CD4-positive, CD25-positive, alpha-beta regulatory T cell (primary cell): ENCODE measurements at regions not wholly inside any gene's neighbourhood (a gene's known extent, or its start where the extent isn't known, plus 50 kb on each side); places are given as distances from the start of the nearest gene placed in this dataset.
"Not testable (repeated sequence)": the region's sequence is repeated elsewhere in the genome, so short reads cannot be mapped to it uniquely, and the experiment has no call there.

Experiments
- ATAC-seq, 2 donors: fragments of 150-1000 bp; cut with Tn5 transposase; one replicate each; pipeline ENCODE4 v1.10.0; 2021; ENCODE audit warnings: low read depth in 2 of 2, moderate number of reproducible peaks in 2 of 2, moderate library complexity in 1 of 2
- DNase-seq, 3 donors: peaks; one replicate each; pipeline versions ENCODE4 v3.0.0 to v3.0.0-alpha.2; 2012 to 2022; ENCODE audit warnings: mixed read lengths in 1 of 3
- H3K27ac ChIP-seq: one replicate; pipeline ENCODE4 v1.7.0; 2013; ENCODE audit warnings: mild to moderate bottlenecking, low read length; ENCODE audit not compliant: insufficient read depth, poor library complexity, severe bottlenecking
- H3K27me3 ChIP-seq: one replicate; pipeline ENCODE4 v1.7.0; 2013; ENCODE audit warnings: low read length; ENCODE audit not compliant: control insufficient read depth, insufficient read depth
- H3K36me3 ChIP-seq: one replicate; pipeline ENCODE4 v1.7.0; 2013; ENCODE audit warnings: mild to moderate bottlenecking, low read length, moderate library complexity; ENCODE audit not compliant: control insufficient read depth, insufficient read depth
- H3K4me1 ChIP-seq: 2 replicates; pipeline ENCODE4 v1.7.0; 2013; ENCODE audit warnings: mild to moderate bottlenecking, low read length; ENCODE audit not compliant: insufficient read depth, control insufficient read depth, poor library complexity, severe bottlenecking
- H3K4me3 ChIP-seq: one replicate; pipeline ENCODE4 v1.7.0; 2013; ENCODE audit warnings: low read depth, mild to moderate bottlenecking, low read length, moderate library complexity
- H3K9me3 ChIP-seq, 2 experiments: 1 replicate in 1 of 2; 2 replicates in 1 of 2; pipeline ENCODE4 v1.7.0; 2013; ENCODE audit warnings: low read length in 2 of 2, mild to moderate bottlenecking in 1 of 2, moderate library complexity in 1 of 2; ENCODE audit not compliant: control insufficient read depth in 2 of 2
- H3K27ac Mint-ChIP-seq, 3 donors: one replicate each; pipeline ENCODE4 v1.8.0; 2020 to 2022; ENCODE audit warnings: mild to moderate bottlenecking in 3 of 3, mixed read lengths in 3 of 3, moderate library complexity in 2 of 3
- H3K27me3 Mint-ChIP-seq: one replicate; pipeline ENCODE4 v1.8.0; 2022; ENCODE audit warnings: mild to moderate bottlenecking, mixed read lengths
- H3K36me3 Mint-ChIP-seq: one replicate; pipeline ENCODE4 v1.8.0; 2020; ENCODE audit warnings: mixed read lengths
- H3K4me1 Mint-ChIP-seq, 4 donors: one replicate each; pipeline ENCODE4 v1.8.0; 2020 to 2022; ENCODE audit warnings: mixed read lengths in 4 of 4, mild to moderate bottlenecking in 1 of 4
- H3K4me3 Mint-ChIP-seq, 4 donors: one replicate each; pipeline ENCODE4 v1.8.0; 2020 to 2022; ENCODE audit warnings: mild to moderate bottlenecking in 4 of 4, mixed read lengths in 4 of 4, moderate library complexity in 3 of 4
- H3K9me3 Mint-ChIP-seq, 7 donors: one replicate each; pipeline ENCODE4 v1.8.0; 2020 to 2022; ENCODE audit warnings: mixed read lengths in 7 of 7, mild to moderate bottlenecking in 3 of 7, moderate library complexity in 2 of 7

DNA sequence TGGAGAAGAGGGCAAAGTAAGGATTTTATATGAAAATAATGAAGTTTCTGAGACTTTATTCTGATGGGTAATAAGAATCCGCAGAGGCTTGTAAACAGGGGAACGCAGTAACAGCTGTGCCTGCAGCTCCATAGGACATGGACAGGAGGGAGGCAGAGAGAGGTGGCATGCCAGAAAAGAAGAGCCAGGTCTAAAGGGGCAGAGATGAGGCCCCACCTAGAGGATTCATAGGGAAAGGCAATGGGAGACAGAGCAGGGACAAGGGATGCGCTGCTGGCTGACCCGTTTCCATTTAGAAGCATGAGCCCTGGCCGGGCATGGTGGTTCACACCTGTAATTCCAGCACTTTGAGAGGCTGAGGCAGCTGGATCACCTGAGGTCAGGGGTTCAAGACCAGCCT, 340.3 kb upstream of the CDH5 start:
- H3K4me1 Mint-ChIP-seq: no peaks in the 10 kb centered on the region
- Histone ChIP-seq H3K4me1 (no peaks in the 10 kb centered on the region), H3K4me3 (no peak overlapping the region), H3K9me3 (no peaks in the 10 kb centered on the region), H3K27ac (no peak overlapping the region), H3K27me3 (no peaks in the 10 kb centered on the region), H3K36me3 (no peaks in the 10 kb centered on the region)
- peaks cover 4% of the 10 kb centered on the region for H3K27me3 Mint-ChIP-seq
- H3K4me3 Mint-ChIP-seq: no peak overlapping the region
- no peaks in the 10 kb centered on the region for H3K36me3 Mint-ChIP-seq
- no peak overlapping the region for H3K27ac Mint-ChIP-seq
- DNase-seq (no peak), ATAC-seq (no peak)
- H3K9me3 Mint-ChIP-seq: peaks cover 0 to 19% (median 3%) of the 10 kb centered on the region in 7 donors

DNA sequence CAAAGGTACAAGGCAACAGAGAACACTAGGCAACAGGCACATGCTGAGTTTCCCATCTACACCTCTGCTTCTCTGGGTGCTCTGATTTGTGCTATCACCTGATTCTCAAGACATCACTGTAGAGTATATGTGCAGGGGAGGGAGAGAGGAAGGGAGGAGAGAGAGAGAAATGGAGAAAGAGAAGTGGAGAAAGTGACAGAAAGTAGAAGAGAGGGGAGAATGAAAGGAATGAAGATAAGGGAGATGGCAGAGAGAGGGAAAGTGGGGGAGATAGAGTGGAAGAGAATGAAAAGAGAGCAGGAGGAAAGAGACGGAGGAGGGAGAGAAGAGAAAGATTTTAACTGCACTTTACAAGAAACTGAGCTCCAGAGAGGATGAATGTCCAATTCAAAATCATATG, 340.7 kb upstream of the CDH5 start:
- Mint-ChIP-seq H3K36me3 (no peaks in the 10 kb centered on the region), H3K9me3 (peaks cover 0 to 19% (median 2%) of the 10 kb centered on the region in 7 donors), H3K27me3 (peaks cover 4% of the 10 kb centered on the region), H3K4me1 (no peaks in the 10 kb centered on the region), H3K4me3 (no peak overlapping the region), H3K27ac (no peak overlapping the region)
- no peaks in the 10 kb centered on the region for H3K9me3 ChIP-seq
- no peaks in the 10 kb centered on the region for H3K36me3 ChIP-seq
- DNase-seq (no peak), ATAC-seq (no peak)
- no peaks in the 10 kb centered on the region for H3K27me3 ChIP-seq
- no peaks in the 10 kb centered on the region for H3K4me1 ChIP-seq
- no peak overlapping the region for H3K4me3 ChIP-seq
- H3K27ac ChIP-seq: no peak overlapping the region

DNA sequence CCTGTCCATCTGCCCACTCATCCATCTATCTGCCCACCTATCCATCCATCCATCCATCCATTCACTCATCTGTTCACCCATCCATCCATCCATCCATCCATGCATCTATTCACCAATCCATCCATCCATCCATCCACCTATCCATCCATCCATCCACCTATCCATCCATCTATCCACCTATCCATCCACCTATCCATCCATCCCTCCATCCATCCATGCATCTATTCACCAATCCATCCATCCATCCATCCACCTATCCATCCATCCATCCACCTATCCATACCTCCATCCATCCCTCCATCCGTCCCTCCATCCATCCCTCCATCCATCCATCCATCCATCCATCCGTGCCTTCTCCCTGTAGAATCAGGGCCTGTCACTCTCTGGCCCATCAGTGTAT, 341.9 kb upstream of the CDH5 start:
- not testable (repeated sequence) for H3K9me3 ChIP-seq, H3K4me3 Mint-ChIP-seq, H3K4me3 ChIP-seq, ATAC-seq, H3K36me3 ChIP-seq, H3K27me3 ChIP-seq, H3K27ac ChIP-seq, H3K4me1 ChIP-seq, H3K27ac Mint-ChIP-seq, H3K4me1 Mint-ChIP-seq, DNase-seq, H3K36me3 Mint-ChIP-seq, H3K27me3 Mint-ChIP-seq
- H3K9me3 Mint-ChIP-seq: peaks cover 0 to 19% (median 2%) of the 10 kb centered on the region in 7 donors

DNA sequence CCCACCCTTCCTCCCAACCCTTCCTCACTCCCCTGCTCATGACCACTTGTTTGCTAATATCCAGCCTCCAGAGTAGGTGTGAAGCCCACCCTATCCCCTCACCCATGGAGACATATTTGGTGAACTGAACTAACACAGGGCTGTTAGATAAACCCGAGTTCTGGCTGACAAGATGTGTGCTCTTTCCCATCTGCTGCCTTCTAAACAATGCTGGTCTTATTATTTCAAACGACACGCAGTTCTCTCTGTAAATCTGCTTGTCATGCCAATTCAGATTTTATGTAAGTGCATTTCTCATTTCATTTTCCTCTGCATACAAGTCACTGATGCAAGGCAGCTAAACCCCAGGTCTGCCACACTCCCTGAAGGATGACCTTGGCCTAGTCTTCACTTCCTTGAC, 343.0 kb upstream of the CDH5 start:
- no peak overlapping the region for H3K4me3 ChIP-seq
- H3K9me3 Mint-ChIP-seq: peaks cover 0 to 19% (median 2%) of the 10 kb centered on the region in 7 donors
- H3K27ac Mint-ChIP-seq: no peak overlapping the region
- no peaks in the 10 kb centered on the region for H3K36me3 ChIP-seq
- ATAC-seq (no peak), DNase-seq (no peak)
- H3K27me3 Mint-ChIP-seq: peaks cover 4% of the 10 kb centered on the region
- no peaks in the 10 kb centered on the region for H3K4me1 Mint-ChIP-seq
- H3K9me3 ChIP-seq: no peaks in the 10 kb centered on the region
- H3K4me1 ChIP-seq: no peaks in the 10 kb centered on the region
- H3K36me3 Mint-ChIP-seq: no peaks in the 10 kb centered on the region
- H3K27me3 ChIP-seq: no peaks in the 10 kb centered on the region
- H3K27ac ChIP-seq: no peak overlapping the region
- no peak overlapping the region for H3K4me3 Mint-ChIP-seq

DNA sequence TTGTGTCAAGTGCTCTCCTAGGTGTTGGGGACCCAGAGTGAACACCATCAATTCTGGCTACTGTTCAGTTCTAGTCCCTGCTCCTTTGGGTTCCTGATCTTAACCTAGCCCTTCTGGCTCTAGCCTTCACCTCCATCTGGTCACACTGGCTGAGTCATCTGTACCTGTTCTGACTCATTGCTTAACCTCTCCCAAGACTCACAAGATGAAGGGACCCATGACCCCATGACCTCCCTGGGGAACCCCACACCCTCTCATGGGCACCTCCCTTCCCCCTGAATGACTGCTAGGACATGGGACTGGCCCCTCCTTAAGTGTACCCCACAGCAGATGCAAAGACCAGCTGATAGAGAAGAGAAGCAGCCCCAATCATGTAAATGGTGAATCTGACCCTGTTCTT, 345.8 kb upstream of the CDH5 start:
- H3K27me3 ChIP-seq: no peaks in the 10 kb centered on the region
- DNase-seq: no peak

DNA sequence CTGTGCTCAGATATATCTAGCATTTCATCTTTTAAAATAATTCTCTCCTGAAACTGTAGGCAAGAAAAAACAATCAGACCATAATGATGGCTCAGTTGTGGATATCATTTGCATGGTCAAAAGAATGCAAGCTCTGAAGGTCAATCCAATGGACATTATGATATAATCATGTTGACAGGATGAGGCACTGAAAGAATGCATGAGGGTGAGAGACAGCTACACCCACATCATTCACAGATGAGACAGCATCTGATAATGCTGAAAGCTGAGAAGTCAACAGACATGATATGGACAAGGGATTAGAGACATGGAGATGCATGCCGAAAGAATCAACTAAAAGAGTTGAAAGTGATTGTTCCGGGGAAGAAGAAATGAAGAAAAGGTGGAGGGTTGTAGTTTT, 346.4 kb upstream of the CDH5 start:
- H3K4me1 Mint-ChIP-seq: no peaks in the 10 kb centered on the region

More for the DNA sequence above, 345.8 kb upstream of the CDH5 start:
- no peaks in the 10 kb centered on the region for H3K27me3 Mint-ChIP-seq
- peaks cover 0 to 19% (median 3%) of the 10 kb centered on the region in 7 donors for H3K9me3 Mint-ChIP-seq
- no peak overlapping the region for H3K27ac Mint-ChIP-seq
- Histone ChIP-seq H3K4me1 (no peaks in the 10 kb centered on the region), H3K27ac (no peak overlapping the region), H3K36me3 (no peaks in the 10 kb centered on the region), H3K9me3 (no peaks in the 10 kb centered on the region), H3K4me3 (no peak overlapping the region)
- ATAC-seq: no peak
- no peaks in the 10 kb centered on the region for H3K4me1 Mint-ChIP-seq
- no peaks in the 10 kb centered on the region for H3K36me3 Mint-ChIP-seq
- H3K4me3 Mint-ChIP-seq: no peak overlapping the region

DNA sequence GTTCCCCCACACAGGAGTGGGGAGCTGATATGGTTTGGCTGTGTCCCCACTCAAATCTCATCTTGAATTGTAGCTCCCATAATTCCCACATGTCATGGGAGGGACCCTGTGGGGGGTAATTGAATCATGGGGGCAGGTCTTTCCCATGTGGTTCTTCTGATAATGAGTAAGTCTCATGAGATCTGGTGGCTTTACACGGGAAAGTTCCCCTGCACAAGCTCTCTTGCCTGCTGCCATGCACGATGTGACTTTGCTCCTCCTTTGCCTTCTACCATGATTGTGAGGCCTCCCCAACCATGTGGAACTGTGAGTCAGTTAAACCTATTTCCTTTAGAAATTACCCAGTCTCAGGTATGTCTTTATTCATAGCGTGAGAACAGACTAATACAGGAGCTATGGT, 347.0 kb upstream of the CDH5 start:
- H3K9me3 Mint-ChIP-seq: peaks cover 0 to 13% (median 3%) of the 10 kb centered on the region in 7 donors
- not testable (repeated sequence) for H3K27me3 Mint-ChIP-seq, H3K36me3 ChIP-seq, H3K9me3 ChIP-seq, DNase-seq, H3K4me3 Mint-ChIP-seq, H3K27me3 ChIP-seq, ATAC-seq, H3K4me3 ChIP-seq, H3K27ac ChIP-seq, H3K36me3 Mint-ChIP-seq, H3K4me1 ChIP-seq, H3K4me1 Mint-ChIP-seq, H3K27ac Mint-ChIP-seq

More for the DNA sequence above, 346.4 kb upstream of the CDH5 start:
- DNase-seq: no peak
- H3K9me3 ChIP-seq: no peaks in the 10 kb centered on the region
- H3K27ac Mint-ChIP-seq: no peak overlapping the region
- H3K4me1 ChIP-seq: no peaks in the 10 kb centered on the region
- H3K27ac ChIP-seq: no peak overlapping the region
- no peak overlapping the region for H3K4me3 ChIP-seq
- H3K27me3 ChIP-seq: no peaks in the 10 kb centered on the region
- no peak for ATAC-seq
- H3K27me3 Mint-ChIP-seq: peaks cover under 1% of the 10 kb centered on the region
- no peaks in the 10 kb centered on the region for H3K36me3 ChIP-seq
- H3K9me3 Mint-ChIP-seq: peaks cover 0 to 19% (median 3%) of the 10 kb centered on the region in 7 donors
- no peaks in the 10 kb centered on the region for H3K36me3 Mint-ChIP-seq
- no peak overlapping the region for H3K4me3 Mint-ChIP-seq

DNA sequence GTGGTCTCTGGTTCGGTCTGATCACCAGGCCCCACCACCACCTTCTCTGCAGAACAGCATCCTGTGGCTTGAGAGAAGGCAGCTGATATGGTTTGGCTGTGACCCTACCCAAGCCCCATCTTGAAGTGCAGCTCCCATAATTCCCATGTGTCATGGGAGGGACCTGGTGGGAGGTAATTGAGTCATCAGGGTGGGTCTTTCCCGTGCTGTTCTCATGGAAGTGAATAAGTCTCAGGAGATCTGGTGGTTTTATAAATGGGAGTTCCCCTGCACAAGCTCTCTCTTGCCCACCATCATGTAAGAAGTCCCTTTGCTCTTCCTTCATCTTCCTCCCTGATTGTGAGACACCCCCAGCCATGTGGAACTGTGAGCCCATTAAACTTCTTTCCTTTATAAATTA, 352.3 kb upstream of the CDH5 start:
- H3K9me3 Mint-ChIP-seq: peaks cover 0 to 5% (median 0%) of the 10 kb centered on the region in 7 donors
- Histone ChIP-seq H3K36me3 (no peaks in the 10 kb centered on the region), H3K4me1 (no peaks in the 10 kb centered on the region), H3K4me3 (no peak overlapping the region), H3K9me3 (no peaks in the 10 kb centered on the region), H3K27ac (no peak overlapping the region), H3K27me3 (no peaks in the 10 kb centered on the region)
- DNase-seq: no peak
- no peaks in the 10 kb centered on the region for H3K4me1 Mint-ChIP-seq
- no peak overlapping the region for H3K4me3 Mint-ChIP-seq
- no peak for ATAC-seq
- no peak overlapping the region for H3K27ac Mint-ChIP-seq
- H3K27me3 Mint-ChIP-seq: peaks cover 4% of the 10 kb centered on the region
- H3K36me3 Mint-ChIP-seq: no peaks in the 10 kb centered on the region
